PC-9 (cell line): ENCODE measurements at regions not wholly inside any gene's neighbourhood (a gene's known extent, or its start where the extent isn't known, plus 50 kb on each side); places are given as distances from the start of the nearest gene placed in this dataset.

Experiments
- BruUV-seq: library from RNA; stranded (reverse); fragments of 400-500 nt; replicated peaks from 2 replicates; lab custom pipeline; 2021; lab: Mats Ljungman, UMichigan
- CTCF ChIA-PET: fragments of 300-600 bp; sonication (Branson Sonifier 250); formaldehyde crosslinking; loops from one replicate; lab custom pipeline; 2022; ENCODE audit warnings: antibody characterized with exemption; lab: Charles Lee
- POLR2A ChIA-PET: fragments of 300-600 bp; sonication (Branson Sonifier 250); formaldehyde crosslinking; loops from one replicate; lab custom pipeline; 2022; ENCODE audit warnings: antibody characterized with exemption; ENCODE audit not compliant: unreplicated experiment; lab: Charles Lee
- DNase-seq, 2 experiments: peaks; one replicate each; pipeline versions ENCODE4 v3.0.0 to v3.0.0-alpha.2; 2015 to 2022; ENCODE audit warnings: mixed read lengths in 1 of 2
- H2AFZ ChIP-seq: fragments of 200-600 bp; sonication (generic); 2 replicates; pipeline ENCODE4 v1.8.1; 2017; ENCODE audit warnings: antibody characterized with exemption
- H3F3A ChIP-seq: fragments of 200-600 bp; sonication (generic); 2 replicates; pipeline ENCODE4 v1.8.1; 2017; ENCODE audit warnings: antibody characterized with exemption, mild to moderate bottlenecking, low read depth; ENCODE audit not compliant: insufficient read depth
- H3K27ac ChIP-seq: fragments of 200-600 bp; sonication (generic); 2 replicates; pipeline ENCODE4 v1.6.1; 2016; ENCODE audit warnings: mixed run types
- H3K27me3 ChIP-seq: fragments of 200-600 bp; sonication (generic); 2 replicates; pipeline ENCODE4 v1.6.1; 2016; ENCODE audit warnings: low read depth, mixed run types; ENCODE audit not compliant: insufficient read depth
- H3K36me3 ChIP-seq: fragments of 200-600 bp; sonication (generic); 2 replicates; pipeline ENCODE4 v1.6.1; 2016; ENCODE audit warnings: low read depth, mixed run types
- H3K4me1 ChIP-seq: fragments of 200-600 bp; sonication (generic); replicated peaks from 2 replicates; pipeline ENCODE4 v1.6.1; 2016; ENCODE audit warnings: mixed run types; ENCODE audit not compliant: insufficient read depth
- H3K4me2 ChIP-seq: fragments of 200-600 bp; sonication (generic); 2 replicates; pipeline ENCODE4 v1.6.1; 2017; ENCODE audit warnings: mixed run types
- H3K4me3 ChIP-seq: fragments of 200-600 bp; sonication (generic); 2 replicates; pipeline ENCODE4 v1.6.1; 2016; ENCODE audit warnings: mixed run types
- H3K79me2 ChIP-seq: fragments of 200-600 bp; sonication (generic); 2 replicates; pipeline ENCODE4 v1.6.1; 2017; ENCODE audit warnings: low read depth, mixed run types
- H3K9me2 ChIP-seq: fragments of 200-600 bp; sonication (generic); 2 replicates; pipeline ENCODE4 v1.8.1; 2017; ENCODE audit warnings: mild to moderate bottlenecking; ENCODE audit not compliant: insufficient read depth
- H3K9me3 ChIP-seq: fragments of 200-600 bp; sonication (generic); 2 replicates; pipeline ENCODE4 v1.8.1; 2016; ENCODE audit warnings: low read depth; ENCODE audit not compliant: insufficient read depth
- H4K20me1 ChIP-seq: fragments of 200-600 bp; sonication (generic); 2 replicates; pipeline ENCODE4 v1.8.1; 2017; ENCODE audit not compliant: insufficient read depth
- EZH2 ChIP-seq: fragments of 200-600 bp; sonication (generic); IDR thresholded peaks from 2 replicates; pipeline ENCODE4 v1.8.0; 2017; ENCODE audit warnings: antibody characterized with exemption, low read depth
- intact Hi-C: fragments of 100-400 bp; cut with micrococcal nuclease; formaldehyde crosslinking; loops from one replicate; pipeline ENCODE4 v1.10.0; 2022; ENCODE audit not compliant: unreplicated experiment
- TF ChIP-seq, protein P1 (sequence below): fragments of 200-600 bp; sonication (generic); conservative IDR thresholded peaks from 2 replicates; pipeline ENCODE4 v1.6.1; 2017; ENCODE audit warnings: mixed run types, antibody characterized with exemption, mild to moderate bottlenecking, moderate library complexity

DNA sequence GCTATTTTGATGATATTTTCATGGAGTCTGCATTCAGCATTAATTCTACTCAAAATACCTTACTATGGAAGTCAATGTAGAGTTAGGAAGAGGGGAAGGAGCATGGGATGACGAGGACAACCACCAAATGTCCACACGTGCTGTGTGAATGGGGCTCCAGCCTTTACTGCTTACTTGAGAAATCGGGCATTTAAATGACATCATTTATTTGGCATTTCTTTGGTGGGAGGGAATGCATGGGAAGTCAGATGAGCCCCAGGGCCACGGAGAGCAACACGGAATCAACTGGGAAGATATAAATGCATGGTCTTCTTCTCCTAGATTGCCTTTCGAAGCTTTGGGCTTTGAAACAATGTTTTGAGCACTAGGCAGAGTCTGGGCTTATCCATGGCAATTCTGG is 458.5 kb upstream of the KLF4 start:
- Histone ChIP-seq H3K9me2 (peaks cover 1% of the 10 kb centered on the region; the same call in 1 of the 2 replicates), H3F3A (no peaks in the 10 kb centered on the region), H3K4me2 (no peak overlapping the region), H3K4me3 (no peak overlapping the region), H3K27me3 (no peaks in the 10 kb centered on the region), H3K9me3 (no peaks in the 10 kb centered on the region), H4K20me1 (no peaks in the 10 kb centered on the region), H3K36me3 (no peaks in the 10 kb centered on the region), H3K27ac (no peak overlapping the region), H2AFZ (no peak overlapping the region), H3K79me2 (no peaks in the 10 kb centered on the region), H3K4me1 (no peaks in the 10 kb centered on the region)
- intact Hi-C loops = no loop called here
- TF ChIP-seq, protein P1, sequence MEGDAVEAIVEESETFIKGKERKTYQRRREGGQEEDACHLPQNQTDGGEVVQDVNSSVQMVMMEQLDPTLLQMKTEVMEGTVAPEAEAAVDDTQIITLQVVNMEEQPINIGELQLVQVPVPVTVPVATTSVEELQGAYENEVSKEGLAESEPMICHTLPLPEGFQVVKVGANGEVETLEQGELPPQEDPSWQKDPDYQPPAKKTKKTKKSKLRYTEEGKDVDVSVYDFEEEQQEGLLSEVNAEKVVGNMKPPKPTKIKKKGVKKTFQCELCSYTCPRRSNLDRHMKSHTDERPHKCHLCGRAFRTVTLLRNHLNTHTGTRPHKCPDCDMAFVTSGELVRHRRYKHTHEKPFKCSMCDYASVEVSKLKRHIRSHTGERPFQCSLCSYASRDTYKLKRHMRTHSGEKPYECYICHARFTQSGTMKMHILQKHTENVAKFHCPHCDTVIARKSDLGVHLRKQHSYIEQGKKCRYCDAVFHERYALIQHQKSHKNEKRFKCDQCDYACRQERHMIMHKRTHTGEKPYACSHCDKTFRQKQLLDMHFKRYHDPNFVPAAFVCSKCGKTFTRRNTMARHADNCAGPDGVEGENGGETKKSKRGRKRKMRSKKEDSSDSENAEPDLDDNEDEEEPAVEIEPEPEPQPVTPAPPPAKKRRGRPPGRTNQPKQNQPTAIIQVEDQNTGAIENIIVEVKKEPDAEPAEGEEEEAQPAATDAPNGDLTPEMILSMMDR = no peak
- no peak for TF ChIP-seq EZH2
- DNase-seq = no peak
- BruUV-seq = no TSS peak
- ChIA-PET CTCF (no interaction called here), POLR2A (no interaction called here)

DNA sequence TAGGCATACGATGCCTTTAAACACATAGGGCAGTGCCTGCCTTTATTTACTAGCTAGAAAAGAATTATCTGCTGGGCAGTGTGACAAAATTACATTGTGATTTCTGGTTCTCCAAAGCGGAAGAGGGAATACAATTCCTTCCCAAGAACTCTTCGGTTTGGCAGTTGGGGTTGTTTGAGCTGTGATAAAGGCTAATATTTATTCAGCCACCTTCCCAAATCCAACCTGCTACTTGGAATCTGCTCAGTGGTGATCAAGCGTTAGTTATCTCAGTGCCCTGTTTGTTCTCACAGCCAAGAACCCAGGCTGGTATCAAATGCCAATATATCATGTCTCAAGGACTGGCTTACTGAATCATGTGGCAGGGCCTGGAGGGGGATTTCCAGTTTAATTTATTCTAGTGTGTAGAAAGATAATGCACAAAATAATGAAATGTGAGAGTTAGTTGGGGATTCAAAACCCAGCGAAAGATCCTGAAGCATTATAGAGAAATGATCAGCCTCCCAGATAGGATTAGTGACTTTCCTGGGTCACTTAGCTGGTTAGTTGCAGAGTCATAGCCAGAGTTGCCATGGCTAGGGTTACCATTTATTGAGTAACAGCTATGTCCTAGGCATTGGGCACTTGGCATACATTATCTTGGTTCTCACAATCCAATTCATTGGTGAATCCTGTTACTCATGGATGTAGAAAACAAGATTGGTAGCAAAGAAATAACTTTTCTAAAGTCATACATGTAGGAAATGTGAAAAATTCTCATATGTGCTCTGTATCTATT is 457.0 kb upstream of the KLF4 start:
- BruUV-seq = no TSS peak
- Histone ChIP-seq H3K4me2 (no peak overlapping the region), H3K36me3 (no peaks in the 10 kb centered on the region), H3K4me3 (no peak overlapping the region), H3K4me1 (no peaks in the 10 kb centered on the region), H3K9me3 (no peaks in the 10 kb centered on the region), H3K9me2 (peaks cover 3% of the 10 kb centered on the region; the same call in 1 of the 2 replicates), H3F3A (no peaks in the 10 kb centered on the region), H4K20me1 (no peaks in the 10 kb centered on the region), H2AFZ (no peak overlapping the region), H3K27ac (no peak overlapping the region), H3K27me3 (no peaks in the 10 kb centered on the region), H3K79me2 (no peaks in the 10 kb centered on the region)
- CTCF ChIA-PET = no interaction called here
- DNase-seq = no peak
- POLR2A ChIA-PET = interaction anchor here (0.6 kb wide), 1 partner anchor 618 kb away, joined by 4 read pairs; no protein-coding TSS in a partner anchor
- TF ChIP-seq, protein P1 = no peak
- intact Hi-C loops = no loop called here

DNA sequence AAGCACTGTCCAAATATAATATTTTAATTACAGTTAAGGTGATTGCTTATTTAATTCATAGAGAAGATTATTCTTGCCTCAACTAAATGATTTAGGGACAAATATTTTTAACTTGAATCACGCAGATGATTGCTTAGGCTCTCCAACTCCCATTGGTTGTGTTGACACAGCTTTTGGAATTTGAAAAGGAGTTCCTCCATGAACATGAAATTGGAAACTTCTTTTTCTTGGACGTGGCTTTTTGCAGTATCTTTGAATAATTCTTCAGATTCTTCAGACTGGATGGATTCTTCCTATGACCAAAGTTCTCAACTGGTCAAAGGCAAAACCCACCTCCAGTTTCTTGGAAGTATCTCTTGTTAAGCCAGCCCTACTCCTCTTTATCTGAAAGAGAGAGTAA is 456.4 kb upstream of the KLF4 start:
- H3K27ac ChIP-seq = no peak overlapping the region
- intact Hi-C loops = no loop called here
- DNase-seq = no peak
- TF ChIP-seq, protein P1 = no peak
- no peak for TF ChIP-seq EZH2
- no peaks in the 10 kb centered on the region for H3K36me3 ChIP-seq
- peaks cover 3% of the 10 kb centered on the region; the same call in 1 of the 2 replicates for H3K9me2 ChIP-seq
- no peak overlapping the region for H3K4me3 ChIP-seq
- H3K27me3 ChIP-seq = no peaks in the 10 kb centered on the region
- no peaks in the 10 kb centered on the region for H3K9me3 ChIP-seq
- H3K4me1 ChIP-seq = no peaks in the 10 kb centered on the region
- no peak overlapping the region for H2AFZ ChIP-seq
- POLR2A ChIA-PET = no interaction called here
- no peaks in the 10 kb centered on the region for H3K79me2 ChIP-seq
- no peaks in the 10 kb centered on the region for H4K20me1 ChIP-seq
- no peaks in the 10 kb centered on the region for H3F3A ChIP-seq
- BruUV-seq = no TSS peak
- H3K4me2 ChIP-seq = no peak overlapping the region
- CTCF ChIA-PET = no interaction called here
